Frontal cortex (tissue), 4 donors: ENCODE measurements at regions not wholly inside any gene's neighbourhood (a gene's known extent, or its start where the extent isn't known, plus 50 kb on each side); places are given as distances from the start of the nearest gene placed in this dataset. TPM values are rescaled to one million over a fixed set of nuclear protein-coding genes. Genes with fewer than 3 reads are reported as not detected.
"Not testable (repeated sequence)": the region's sequence is repeated elsewhere in the genome, so short reads cannot be mapped to it uniquely, and the experiment has no call there.

Source experiments
- DNase-seq, 2 donors: peaks; one replicate each; pipeline ENCODE4 v3.0.0; 2012; ENCODE audit warnings: low spot score in 2 of 2
- FAIRE-seq: peaks from 2 replicates; lab custom pipeline; 2012; peaks lifted over from hg19 to GRCh38; lab: Jason Lieb, UNC
- small RNA-seq: library from RNA; depleted of rRNA; stranded (forward); fragments of <200 nt; gene quantifications from one replicate; pipeline ENCODE3, GENCODE V24; 2014
- donor health status: control.
- donor health status: control.
- donor health status: control.

GRCh38 chr2:242117305-242117704 lies 247.8 kb downstream of the RTP5 start:
- DNase-seq, FAIRE-seq: not testable (repeated sequence)

GRCh38 chr2:242119682-242120081 lies 250.2 kb downstream of the RTP5 start:
- DNase-seq, FAIRE-seq: not testable (repeated sequence)

GRCh38 chr2:242130682-242131081 lies 261.2 kb downstream of the RTP5 start:
- not testable (repeated sequence) for FAIRE-seq, DNase-seq

GRCh38 chr2:242159921-242160320 lies 290.4 kb downstream of the RTP5 start:
- not testable (repeated sequence) for DNase-seq, FAIRE-seq

GRCh38 chr2:242165115-242165514 lies 295.6 kb downstream of the RTP5 start:
- FAIRE-seq, DNase-seq: not testable (repeated sequence)

- FAIRE-seq, DNase-seq: not testable (repeated sequence)
Measured at GRCh38 chr2:242171290-242171689, 301.8 kb downstream of the RTP5 start.

Small RNA genes lying in the stretch of these regions (small RNA-seq; reads per million reads assigned to genes)
- gene CICP10 = not detected
- gene SEPT14P2 = not detected
